Mesendoderm (in vitro differentiated cells): ENCODE measurements at regions not wholly inside any gene's neighbourhood (a gene's known extent, or its start where the extent isn't known, plus 50 kb on each side); places are given as distances from the start of the nearest gene placed in this dataset.

Experiments used
- DNase-seq: peaks from one replicate; pipeline ENCODE4 v3.0.0; 2013
- H2AK5ac ChIP-seq: 2 replicates; pipeline ENCODE4 v1.6.1; 2013; ENCODE audit warnings: low read length, inconsistent platforms
- H2BK120ac ChIP-seq: 2 replicates; pipeline ENCODE4 v1.6.1; 2013; ENCODE audit warnings: low read depth, mild to moderate bottlenecking, low read length, moderate library complexity, mixed read lengths
- H2BK15ac ChIP-seq: replicated peaks from 2 replicates; pipeline ENCODE4 v1.6.1; 2013; ENCODE audit warnings: low read depth, mild to moderate bottlenecking, moderate library complexity
- H2BK5ac ChIP-seq: 2 replicates; pipeline ENCODE4 v1.6.1; 2013; ENCODE audit warnings: low read length, inconsistent platforms
- H3K18ac ChIP-seq: 2 replicates; pipeline ENCODE4 v1.6.1; 2013; ENCODE audit warnings: mild to moderate bottlenecking, low read length, mixed read lengths
- H3K23ac ChIP-seq: one replicate; pipeline ENCODE4 v1.6.1; 2013; ENCODE audit warnings: low read length
- H3K27ac ChIP-seq: 2 replicates; pipeline ENCODE4 v1.5.1; 2013; ENCODE audit warnings: low read depth, mild to moderate bottlenecking, inconsistent platforms, low read length, moderate library complexity
- H3K27me3 ChIP-seq: 2 replicates; pipeline ENCODE4 v1.6.1; 2013; ENCODE audit warnings: low read length, control low read depth, mild to moderate bottlenecking, inconsistent platforms; ENCODE audit not compliant: insufficient read depth, poor library complexity
- H3K36me3 ChIP-seq: 2 replicates; pipeline ENCODE4 v1.6.1; 2013; ENCODE audit warnings: low read length, inconsistent platforms; ENCODE audit not compliant: control insufficient read depth, insufficient read depth
- H3K4ac ChIP-seq: one replicate; pipeline ENCODE4 v1.6.1; 2013; ENCODE audit warnings: low read depth, mild to moderate bottlenecking, low read length, moderate library complexity
- H3K4me1 ChIP-seq: 2 replicates; pipeline ENCODE4 v1.6.1; 2013; ENCODE audit warnings: low read depth, low read length, inconsistent platforms; ENCODE audit not compliant: control insufficient read depth
- H3K4me2 ChIP-seq: 2 replicates; pipeline ENCODE4 v1.6.1; 2013; ENCODE audit warnings: low read length
- H3K4me3 ChIP-seq: 2 replicates; pipeline ENCODE4 v1.5.1; 2013; ENCODE audit warnings: mild to moderate bottlenecking, low read length
- H3K56ac ChIP-seq: one replicate; pipeline ENCODE4 v1.6.1; 2013; ENCODE audit warnings: low read length
- H3K79me1 ChIP-seq: 2 replicates; pipeline ENCODE4 v1.6.1; 2013; ENCODE audit warnings: low read length, inconsistent platforms
- H3K79me2 ChIP-seq: 2 replicates; pipeline ENCODE4 v1.6.1; 2013; ENCODE audit warnings: mild to moderate bottlenecking, low read length; ENCODE audit not compliant: control insufficient read depth, insufficient read depth
- H3K9ac ChIP-seq: 2 replicates; pipeline ENCODE4 v1.6.1; 2013; ENCODE audit warnings: low read length, inconsistent platforms
- H4K5ac ChIP-seq: one replicate; pipeline ENCODE4 v1.6.1; 2013; ENCODE audit warnings: low read length
- H4K8ac ChIP-seq: one replicate; pipeline ENCODE4 v1.6.1; 2013; ENCODE audit warnings: low read depth, mild to moderate bottlenecking, control low read depth, low read length, moderate library complexity
- WGBS: extraction: QIAGEN DNeasy Blood & Tissue Kit; methylation state at CpG from one replicate; pipeline ENCODE4 v1.1.7; 2013; ENCODE audit warnings: low lambda C conversion rate, missing lambda C conversion rate; ENCODE audit not compliant: insufficient coverage; ENCODE audit errors: extremely low coverage; 5-methylcytosine and 5-hydroxymethylcytosine counted together

DNA sequence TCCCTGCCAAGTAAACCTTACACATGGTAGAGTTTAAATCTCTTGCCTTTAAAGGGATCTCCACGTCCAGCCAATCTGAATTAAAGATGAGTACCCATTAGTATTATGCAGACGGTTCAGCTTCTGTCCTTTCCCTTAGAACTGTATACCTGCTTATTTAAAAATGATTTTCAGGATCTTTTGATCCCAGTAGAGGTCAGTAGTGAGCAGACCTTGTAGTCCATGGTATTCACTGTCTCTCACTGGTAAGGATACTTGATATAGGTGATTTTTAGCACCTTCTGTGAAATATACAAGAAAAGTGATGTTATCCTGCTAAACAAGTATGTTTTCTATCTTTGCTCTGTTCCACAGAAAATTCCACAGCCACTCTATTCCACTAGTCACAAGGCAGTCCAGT lies 1211.6 kb upstream of the ADGRL4 start:
- H3K79me1 ChIP-seq, result no peaks in the 10 kb centered on the region
- H2BK15ac ChIP-seq, result no peak overlapping the region
- DNase-seq, result peak; percentile 75
- no peak overlapping the region for H3K9ac ChIP-seq
- no peaks in the 10 kb centered on the region for H3K36me3 ChIP-seq
- no peak overlapping the region for H3K4me2 ChIP-seq
- H3K4me1 ChIP-seq, result no peaks in the 10 kb centered on the region
- H2BK120ac ChIP-seq, result no peak overlapping the region
- no peak overlapping the region for H2AK5ac ChIP-seq
- no peak overlapping the region for H4K5ac ChIP-seq
- no peak overlapping the region for H3K56ac ChIP-seq
- H3K4ac ChIP-seq, result no peak overlapping the region
- no peak overlapping the region for H2BK5ac ChIP-seq
- H3K23ac ChIP-seq, result no peak overlapping the region
- H3K18ac ChIP-seq, result no peak overlapping the region
- no CpG with 5 or more reads among the region's 2 CpGs for WGBS
- no peaks in the 10 kb centered on the region for H3K79me2 ChIP-seq
- no peak overlapping the region for H3K27ac ChIP-seq
- no peak overlapping the region for H3K4me3 ChIP-seq
- H4K8ac ChIP-seq, result no peak overlapping the region
- H3K27me3 ChIP-seq, result no peaks in the 10 kb centered on the region

GRCh38 chr1:80217377-80217986 lies 1211.0 kb upstream of the ADGRL4 start:
- no peak overlapping the region for H3K56ac ChIP-seq
- H2BK15ac ChIP-seq, result no peak overlapping the region
- no peak overlapping the region for H3K27ac ChIP-seq
- no peaks in the 10 kb centered on the region for H3K79me2 ChIP-seq
- no peak overlapping the region for H3K9ac ChIP-seq
- no peak overlapping the region for H3K18ac ChIP-seq
- DNase-seq, result peak; percentile 39
- H2BK120ac ChIP-seq, result no peak overlapping the region
- no peak overlapping the region for H4K8ac ChIP-seq
- no peaks in the 10 kb centered on the region for H3K27me3 ChIP-seq
- H3K4me1 ChIP-seq, result no peaks in the 10 kb centered on the region
- no peak overlapping the region for H3K4me2 ChIP-seq
- no peaks in the 10 kb centered on the region for H3K36me3 ChIP-seq
- H2BK5ac ChIP-seq, result no peak overlapping the region
- no peaks in the 10 kb centered on the region for H3K79me1 ChIP-seq
- WGBS, result no CpG with 5 or more reads among the region's 4 CpGs
- no peak overlapping the region for H4K5ac ChIP-seq
- H3K4me3 ChIP-seq, result no peak overlapping the region
- no peak overlapping the region for H3K23ac ChIP-seq
- H3K4ac ChIP-seq, result no peak overlapping the region
- no peak overlapping the region for H2AK5ac ChIP-seq

DNA sequence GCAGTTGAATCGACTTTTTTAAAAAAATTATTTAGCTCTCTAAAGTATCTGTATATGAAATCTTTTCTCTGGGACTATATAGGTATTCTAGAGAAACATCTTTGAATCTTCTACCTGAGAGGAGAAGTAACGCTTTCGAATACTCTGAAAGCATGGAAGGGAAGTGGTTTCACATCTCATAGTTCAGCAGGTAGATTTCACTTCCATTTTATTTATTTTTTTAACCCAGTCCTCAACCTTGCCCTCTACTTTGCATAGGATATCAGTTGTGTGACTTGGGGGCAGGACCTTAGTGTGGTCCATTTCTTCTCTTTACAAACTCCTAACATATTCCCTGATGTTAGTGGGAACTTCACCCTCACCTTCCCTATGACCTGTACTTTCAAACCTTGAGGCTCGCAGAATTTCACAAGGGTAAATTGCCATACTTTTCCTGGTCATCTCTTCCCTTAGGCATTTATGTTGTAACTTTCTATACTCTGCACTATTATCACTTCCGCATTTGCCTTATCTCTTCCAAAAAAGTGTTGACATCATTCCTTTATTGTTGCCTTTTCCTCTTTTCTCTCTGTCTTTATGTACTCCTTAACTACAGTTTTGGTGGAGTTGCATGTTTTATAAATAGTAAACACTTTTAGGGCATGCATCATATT lies 1208.5 kb upstream of the ADGRL4 start:
- no peak overlapping the region for H2BK15ac ChIP-seq
- H3K18ac ChIP-seq, result no peak overlapping the region
- no peak overlapping the region for H3K23ac ChIP-seq
- no peak overlapping the region for H3K4ac ChIP-seq
- no peaks in the 10 kb centered on the region for H3K79me1 ChIP-seq
- no peak overlapping the region for H4K5ac ChIP-seq
- DNase-seq, result no peak
- no peak overlapping the region for H4K8ac ChIP-seq
- H3K27me3 ChIP-seq, result no peaks in the 10 kb centered on the region
- WGBS, result no CpG with 5 or more reads among the region's 5 CpGs
- H3K56ac ChIP-seq, result no peak overlapping the region
- no peak overlapping the region for H3K4me2 ChIP-seq
- H3K27ac ChIP-seq, result no peak overlapping the region
- H3K4me3 ChIP-seq, result no peak overlapping the region
- no peak overlapping the region for H2AK5ac ChIP-seq
- H2BK120ac ChIP-seq, result no peak overlapping the region
- no peaks in the 10 kb centered on the region for H3K79me2 ChIP-seq
- H3K9ac ChIP-seq, result no peak overlapping the region
- H2BK5ac ChIP-seq, result no peak overlapping the region
- H3K36me3 ChIP-seq, result no peaks in the 10 kb centered on the region
- H3K4me1 ChIP-seq, result no peaks in the 10 kb centered on the region

DNA sequence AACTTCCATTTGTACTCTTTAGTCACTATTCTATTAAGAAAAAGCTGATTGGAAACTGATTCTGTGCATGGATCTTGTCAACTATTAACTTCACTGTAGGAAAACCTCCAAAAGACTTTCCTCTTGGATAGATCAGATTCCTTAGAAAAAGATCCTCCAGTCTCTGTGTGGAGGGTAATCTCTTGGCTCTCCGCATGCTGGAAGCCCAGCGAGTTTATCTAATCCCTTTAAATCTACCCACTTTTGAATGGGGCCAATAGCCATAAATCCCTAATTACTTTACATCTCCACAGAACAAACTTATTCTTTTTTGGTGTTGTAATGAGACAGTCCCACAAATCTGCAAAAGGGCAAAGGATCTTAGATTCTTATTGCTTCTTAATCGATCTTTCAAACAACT lies 1206.4 kb upstream of the ADGRL4 start:
- Histone ChIP-seq H3K4ac (no peak overlapping the region), H3K9ac (no peak overlapping the region), H3K4me2 (no peak overlapping the region), H4K8ac (no peak overlapping the region), H2BK15ac (no peak overlapping the region), H3K27me3 (no peaks in the 10 kb centered on the region), H2AK5ac (no peak overlapping the region), H2BK120ac (no peak overlapping the region), H3K56ac (no peak overlapping the region), H3K79me1 (no peaks in the 10 kb centered on the region), H3K27ac (no peak overlapping the region), H3K18ac (no peak overlapping the region), H3K4me1 (no peaks in the 10 kb centered on the region), H2BK5ac (no peak overlapping the region), H4K5ac (no peak overlapping the region), H3K23ac (no peak overlapping the region), H3K4me3 (no peak overlapping the region), H3K79me2 (no peaks in the 10 kb centered on the region), H3K36me3 (no peaks in the 10 kb centered on the region)
- peak; percentile 8 for DNase-seq
- WGBS, result no CpG with 5 or more reads among the region's 3 CpGs

DNA sequence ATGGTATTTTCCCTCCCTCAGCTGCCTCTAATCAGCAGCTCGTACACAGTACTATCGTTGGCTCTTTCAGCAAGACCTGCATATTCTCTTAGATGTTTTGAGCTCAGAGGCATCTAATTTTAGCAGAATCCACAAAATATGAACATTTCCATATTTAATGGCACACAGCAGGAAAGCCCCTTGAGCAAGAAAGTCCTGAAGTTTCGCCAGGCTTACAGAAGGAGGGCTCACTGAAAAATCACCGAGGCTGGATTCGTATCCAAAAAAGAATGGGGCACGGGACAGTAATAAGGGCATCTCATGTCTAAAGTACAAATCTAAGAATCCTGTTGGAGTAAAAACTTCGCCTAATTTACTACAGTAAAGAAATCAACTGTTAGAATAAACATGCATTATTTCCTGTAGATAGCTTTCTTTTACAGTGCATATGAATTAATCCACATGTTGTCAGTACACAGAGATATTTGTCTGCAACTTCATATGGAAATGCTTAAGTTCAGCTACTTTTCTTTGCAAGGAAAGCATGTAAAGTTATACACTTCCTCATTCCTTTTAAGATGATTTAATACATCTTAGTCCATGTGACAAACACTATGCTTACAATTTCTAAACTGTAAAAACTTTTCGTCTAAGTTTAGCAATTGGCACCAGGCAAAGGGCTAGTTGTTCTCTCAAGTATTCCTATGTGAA lies 1205.3 kb upstream of the ADGRL4 start:
- H3K4me3 ChIP-seq, result no peak overlapping the region
- no peaks in the 10 kb centered on the region for H3K27me3 ChIP-seq
- H3K4ac ChIP-seq, result no peak overlapping the region
- H2BK120ac ChIP-seq, result no peak overlapping the region
- H3K56ac ChIP-seq, result no peak overlapping the region
- DNase-seq, result no peak
- H3K9ac ChIP-seq, result no peak overlapping the region
- H2BK15ac ChIP-seq, result no peak overlapping the region
- H3K4me2 ChIP-seq, result no peak overlapping the region
- no peak overlapping the region for H2BK5ac ChIP-seq
- no peak overlapping the region for H3K27ac ChIP-seq
- H4K8ac ChIP-seq, result no peak overlapping the region
- no peak overlapping the region for H3K23ac ChIP-seq
- H3K18ac ChIP-seq, result no peak overlapping the region
- no peaks in the 10 kb centered on the region for H3K4me1 ChIP-seq
- H3K36me3 ChIP-seq, result no peaks in the 10 kb centered on the region
- no peak overlapping the region for H2AK5ac ChIP-seq
- H3K79me1 ChIP-seq, result no peaks in the 10 kb centered on the region
- no CpG with 5 or more reads among the region's 8 CpGs for WGBS
- H4K5ac ChIP-seq, result no peak overlapping the region
- no peaks in the 10 kb centered on the region for H3K79me2 ChIP-seq
